GM18499 (cell line): ENCODE measurements at regions not wholly inside any gene's neighbourhood (a gene's known extent, or its start where the extent isn't known, plus 50 kb on each side); places are given as distances from the start of the nearest gene placed in this dataset.
"Not testable (repeated sequence)": the region's sequence is repeated elsewhere in the genome, so short reads cannot be mapped to it uniquely, and the experiment has no call there.

Source experiments
- ATAC-seq: cut with Tn5 transposase; IDR thresholded peaks from one replicate; pipeline ENCODE4 v1.9.1; 2021; ENCODE audit warnings: moderate number of reproducible peaks; ENCODE audit not compliant: insufficient read depth, unreplicated experiment

DNA sequence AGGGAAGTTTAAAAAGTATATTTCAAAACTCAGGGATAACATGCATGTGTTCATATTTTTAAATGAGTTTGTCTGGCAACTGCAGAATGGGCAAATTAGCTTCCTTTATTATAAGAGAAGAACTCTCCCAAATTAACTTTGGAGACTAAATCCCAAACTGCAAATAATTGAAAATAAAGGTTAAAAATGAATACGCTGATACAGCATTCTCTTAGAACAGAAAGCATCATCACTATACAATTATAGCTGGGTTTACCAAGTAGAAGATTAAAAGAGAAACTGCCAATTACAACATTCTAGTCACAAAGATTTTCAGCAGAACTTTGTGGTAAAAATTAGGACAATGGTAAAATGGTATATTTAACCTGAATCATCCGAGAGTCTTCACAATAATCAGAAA, 73.3 kb downstream of the OLFM4 start:
- no peak for ATAC-seq

DNA sequence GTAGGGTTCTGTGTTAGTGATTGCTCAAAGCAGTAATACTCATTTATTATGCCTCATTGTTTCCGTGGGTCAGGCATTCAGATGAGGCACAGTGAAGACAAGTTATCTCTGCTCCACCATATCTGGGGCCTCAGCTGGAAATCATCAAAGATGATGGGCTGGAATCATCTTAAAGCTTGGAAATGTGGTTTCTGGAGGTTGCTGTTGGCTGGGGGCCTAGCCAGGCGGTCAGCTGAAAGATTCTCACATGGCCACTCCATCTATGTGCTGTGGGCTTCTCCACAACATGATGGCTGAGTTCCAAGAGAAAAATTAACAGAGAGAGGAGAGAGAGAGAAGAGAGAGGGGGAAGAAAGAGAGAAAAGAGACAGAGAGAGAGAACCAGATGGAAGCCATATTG, 75.5 kb downstream of the OLFM4 start:
- no peak for ATAC-seq

DNA sequence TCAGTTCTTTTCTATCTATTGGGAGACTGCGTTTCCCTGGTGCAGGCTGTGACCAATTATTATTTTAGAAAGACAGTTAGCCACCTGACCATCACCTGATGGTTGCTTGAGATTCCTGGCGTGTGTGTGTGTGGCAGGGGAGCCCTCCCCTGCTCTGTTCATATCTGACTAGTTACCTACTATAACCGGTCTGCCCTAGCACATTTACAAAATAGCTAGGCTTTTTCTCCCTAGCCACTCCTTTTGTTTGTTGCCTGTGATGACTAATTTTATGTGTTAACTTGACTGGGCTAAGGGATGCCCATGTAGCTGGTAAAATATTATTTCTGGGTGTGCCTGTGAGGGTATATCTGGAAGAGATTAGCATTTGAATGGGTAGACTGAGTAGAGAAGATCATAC, 76.9 kb downstream of the OLFM4 start:
- ATAC-seq, result no peak

DNA sequence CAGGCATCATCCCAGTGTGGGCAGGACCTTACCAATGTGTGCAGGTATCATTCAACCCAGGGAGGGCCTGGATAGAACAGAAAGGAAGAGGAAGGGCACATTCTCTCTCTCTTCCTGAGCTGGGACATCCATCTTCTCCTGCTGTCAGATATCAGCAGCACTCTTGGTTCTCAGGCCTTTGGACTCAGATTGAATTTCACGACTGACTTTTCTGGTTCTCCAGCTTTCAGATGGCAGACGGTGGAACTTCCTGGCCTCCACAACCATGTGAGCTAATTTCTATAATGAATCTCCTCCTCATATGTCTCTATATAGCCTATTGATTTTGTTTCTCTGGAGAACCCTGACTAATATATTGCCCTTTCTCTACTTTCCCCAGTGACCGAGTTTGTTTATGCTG, 77.3 kb downstream of the OLFM4 start:
- ATAC-seq, result no peak

DNA sequence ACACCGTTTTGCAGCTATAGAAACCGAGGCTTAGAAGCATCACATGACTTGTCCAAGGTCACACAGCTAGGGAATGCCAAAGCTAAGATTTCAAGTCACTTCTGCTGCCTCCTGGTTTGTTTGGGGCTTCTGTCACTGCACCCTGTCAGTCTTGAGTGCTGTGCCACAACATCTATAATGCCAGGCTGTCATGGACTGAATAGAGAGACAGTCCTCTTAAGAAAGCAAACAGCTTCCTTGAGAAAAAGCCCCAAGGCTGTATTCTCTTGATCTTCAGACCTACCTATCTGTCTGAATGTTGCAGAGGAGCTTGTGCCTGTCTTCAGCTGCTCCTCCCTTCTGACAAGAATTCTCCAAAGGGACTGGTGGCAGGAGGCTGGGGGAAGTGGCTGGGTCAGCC, 81.6 kb downstream of the OLFM4 start:
- ATAC-seq, result no peak

DNA sequence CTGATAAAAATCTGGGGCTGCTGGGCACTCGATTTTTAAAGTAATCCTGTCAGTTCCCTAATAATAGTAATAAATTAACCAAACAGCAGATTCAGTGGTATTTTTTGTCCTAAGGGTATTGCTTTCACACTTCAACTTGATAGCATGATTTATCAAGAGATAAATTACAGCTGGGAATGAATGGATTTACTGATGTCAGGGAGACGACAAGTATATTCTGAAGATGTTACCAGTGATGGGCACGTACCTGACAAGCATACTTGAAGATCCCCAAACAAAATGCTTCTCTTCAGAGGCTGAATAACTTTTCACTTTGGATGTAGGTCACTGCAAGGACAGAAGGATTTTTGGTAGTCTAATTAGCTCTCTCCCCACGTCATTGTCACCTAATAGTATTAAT, 82.0 kb downstream of the OLFM4 start:
- no peak for ATAC-seq

DNA sequence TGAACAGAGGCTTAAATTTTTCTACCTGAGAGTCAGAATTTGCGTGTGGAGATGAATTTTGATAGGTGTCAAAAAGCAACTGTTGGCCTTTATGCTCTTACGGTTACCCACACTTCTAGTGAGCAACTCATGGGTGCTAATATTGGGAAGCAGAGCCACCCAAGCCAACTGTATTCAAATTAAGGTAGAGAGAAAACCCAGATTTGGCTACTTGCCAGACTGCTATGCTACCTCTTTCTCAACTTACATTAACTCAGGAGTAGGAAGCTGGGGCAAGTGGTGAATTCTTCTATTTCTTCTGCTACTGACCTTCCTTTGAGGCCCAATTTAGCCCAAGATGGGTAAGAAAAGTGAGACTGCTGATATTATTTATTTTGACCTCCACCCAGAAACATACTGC, 83.9 kb downstream of the OLFM4 start:
- ATAC-seq, result no peak

DNA sequence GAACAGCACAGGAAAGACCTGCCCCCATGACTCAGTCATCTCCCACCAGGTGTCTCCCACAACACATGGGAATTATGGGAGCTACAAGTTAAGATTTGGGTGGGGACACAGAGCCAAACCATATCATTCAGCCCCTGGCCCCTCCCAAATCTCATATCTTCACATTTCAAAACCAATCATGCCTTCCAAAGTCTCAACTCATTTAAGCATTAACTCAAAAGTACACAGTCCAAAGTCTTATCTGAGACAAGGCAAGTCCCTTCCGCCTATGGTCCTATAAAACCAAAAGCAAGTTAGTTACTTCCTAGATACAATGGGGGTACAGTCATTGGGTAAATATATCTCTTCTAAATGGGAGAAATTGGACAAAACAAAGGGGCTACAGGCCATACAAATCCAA, 88.4 kb downstream of the OLFM4 start:
- ATAC-seq, result not testable (repeated sequence)

DNA sequence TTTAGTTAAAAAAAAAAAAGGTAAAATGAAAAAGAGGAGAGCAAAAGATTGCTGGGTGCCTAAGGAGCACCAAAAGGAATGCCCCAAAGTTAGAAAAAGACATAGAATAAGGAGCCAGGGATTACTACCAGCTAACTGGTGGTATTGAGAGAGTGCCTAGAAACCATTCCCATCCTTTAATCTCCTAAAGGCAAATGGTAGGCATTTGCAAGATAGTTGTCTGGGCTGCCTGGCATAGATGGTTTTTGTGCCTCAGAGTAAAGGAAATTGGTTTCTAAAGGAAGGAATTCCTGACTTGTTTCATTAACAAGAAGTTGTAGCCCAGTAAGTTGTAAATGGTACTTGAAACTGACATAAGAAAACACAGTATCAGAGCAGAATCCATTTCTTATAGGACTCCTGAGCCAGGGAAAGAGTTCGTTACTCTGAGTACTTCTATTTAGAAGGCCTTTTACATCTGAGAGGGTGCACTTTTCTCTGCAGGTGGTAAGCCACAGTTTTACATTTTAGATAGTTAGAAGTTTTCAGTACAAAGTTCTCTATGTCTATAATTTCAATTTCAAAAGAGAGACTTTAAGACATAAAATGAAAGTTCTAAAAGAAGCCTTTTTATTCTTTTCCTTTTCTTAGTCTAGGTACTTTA, 92.6 kb downstream of the OLFM4 start:
- no peak for ATAC-seq

DNA sequence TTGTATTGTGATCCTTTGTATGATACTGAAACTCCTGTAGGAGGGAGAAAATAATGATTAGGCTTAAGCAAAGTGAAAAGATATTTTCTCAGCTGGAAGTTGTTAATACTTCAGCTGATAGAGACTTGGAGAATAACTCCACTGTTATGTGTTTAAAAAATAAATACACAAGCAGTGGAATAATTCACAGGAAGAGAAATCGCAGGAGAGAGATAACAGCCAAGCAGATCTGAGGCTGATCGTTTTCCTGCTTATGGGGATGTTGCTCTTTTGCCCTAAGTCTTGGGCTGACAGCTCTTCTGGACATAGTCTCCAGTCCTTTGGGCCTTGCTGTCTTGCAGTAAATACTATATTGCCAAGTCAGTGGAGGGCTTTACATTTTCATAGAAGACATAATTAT, 93.3 kb downstream of the OLFM4 start:
- no peak for ATAC-seq

DNA sequence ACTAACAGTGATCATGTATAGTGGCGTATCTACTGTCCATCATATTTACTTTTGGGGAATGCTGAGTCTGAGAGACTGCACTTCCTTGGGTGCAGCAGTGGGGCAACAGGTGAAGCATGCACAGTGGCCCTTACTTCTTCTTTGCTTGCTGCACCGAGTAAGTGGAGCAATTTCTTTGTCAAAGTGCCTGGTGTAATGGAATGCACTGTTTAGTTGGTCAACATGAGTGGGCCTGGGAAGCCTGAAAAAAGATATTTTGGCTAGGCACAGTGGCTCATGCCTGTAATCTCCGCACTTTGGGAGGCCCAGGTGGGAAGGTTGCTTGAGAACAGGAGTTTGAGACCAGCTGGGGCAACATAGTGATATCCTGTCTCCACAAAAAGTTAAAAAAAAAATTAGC, 94.9 kb downstream of the OLFM4 start:
- ATAC-seq, result no peak

DNA sequence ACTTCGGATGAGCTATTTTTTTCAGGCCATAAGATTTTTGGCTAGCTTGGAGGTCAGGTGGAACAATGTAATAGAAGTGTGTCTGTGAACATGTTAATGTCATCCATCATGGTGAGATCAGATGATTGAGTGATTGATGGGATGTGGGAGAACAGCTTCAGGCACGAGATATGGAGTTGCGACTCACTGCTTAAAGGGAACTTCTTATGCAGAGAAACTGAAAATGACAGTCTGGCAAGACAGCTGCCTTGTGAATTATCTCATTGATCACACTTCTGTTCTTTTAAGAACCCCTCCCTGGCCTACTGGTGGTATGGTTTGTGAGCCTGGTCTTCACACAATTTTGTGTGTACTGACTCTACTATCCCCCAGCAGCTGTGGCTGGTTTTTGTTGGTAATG, 96.0 kb downstream of the OLFM4 start:
- ATAC-seq, result no peak

DNA sequence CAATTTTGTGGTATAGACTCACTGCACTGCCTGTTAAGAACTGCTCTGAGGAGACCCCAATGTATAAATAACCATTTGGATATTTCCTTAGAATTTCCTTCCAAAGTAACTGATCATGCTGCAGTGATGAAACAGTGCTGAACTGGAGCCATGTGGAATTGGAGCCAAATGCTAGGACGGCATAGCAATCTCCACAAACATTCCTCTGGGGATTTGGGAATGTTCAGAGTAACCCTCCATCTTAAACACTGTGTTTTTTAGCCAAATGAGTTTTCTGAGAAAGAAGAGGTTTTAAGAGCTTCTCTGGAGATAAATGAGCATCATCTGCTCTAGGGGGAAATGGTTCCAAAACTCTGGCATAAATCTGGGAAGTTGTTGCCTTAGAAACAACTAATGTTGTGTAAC, 98.2 kb downstream of the OLFM4 start:
- ATAC-seq, result no peak

DNA sequence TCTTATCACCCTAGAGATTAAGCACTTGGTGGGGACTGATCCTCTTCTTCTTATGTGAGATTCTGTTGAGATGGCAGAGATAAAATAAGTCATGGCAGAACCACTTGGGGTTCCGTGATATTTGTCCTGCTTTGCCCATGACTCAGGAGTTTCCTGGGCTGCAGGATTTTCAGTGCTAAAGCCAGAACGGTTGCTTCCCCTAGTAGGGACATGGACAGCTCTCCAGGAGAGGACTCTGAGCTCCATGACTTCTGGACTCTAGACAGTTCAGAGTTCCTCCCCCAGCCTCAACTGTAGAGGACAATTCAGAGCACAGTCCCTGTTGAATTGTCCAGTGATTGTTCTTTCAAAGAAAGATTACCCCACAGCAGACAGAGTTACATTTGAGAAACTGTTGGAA, 98.8 kb downstream of the OLFM4 start:
- no peak for ATAC-seq

DNA sequence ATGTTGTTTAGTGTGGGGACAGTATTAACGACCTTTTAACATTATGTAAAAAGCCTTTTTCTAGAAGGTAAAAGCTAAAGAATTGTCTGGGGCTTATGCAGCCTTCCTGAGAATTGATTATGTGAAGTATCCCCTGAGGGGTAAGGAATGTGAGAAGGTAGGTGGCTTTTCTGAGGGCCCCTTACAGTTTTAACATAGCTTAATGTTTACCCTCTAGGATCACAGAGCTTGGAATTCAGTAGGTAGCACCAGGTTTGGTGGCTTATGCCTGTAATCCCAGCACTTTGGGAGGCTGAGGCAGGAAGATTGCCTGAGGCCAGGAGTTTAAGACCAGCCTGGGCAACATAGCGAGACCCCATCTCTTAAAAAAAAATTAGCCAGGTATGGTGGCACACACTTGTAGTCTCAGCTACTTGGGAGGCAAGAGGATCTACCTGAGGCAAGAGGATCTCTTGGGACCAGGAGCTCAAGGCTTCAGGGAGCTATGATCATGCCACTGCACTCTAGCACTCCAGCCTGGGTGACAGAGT, 101.3 kb downstream of the OLFM4 start:
- no peak for ATAC-seq

DNA sequence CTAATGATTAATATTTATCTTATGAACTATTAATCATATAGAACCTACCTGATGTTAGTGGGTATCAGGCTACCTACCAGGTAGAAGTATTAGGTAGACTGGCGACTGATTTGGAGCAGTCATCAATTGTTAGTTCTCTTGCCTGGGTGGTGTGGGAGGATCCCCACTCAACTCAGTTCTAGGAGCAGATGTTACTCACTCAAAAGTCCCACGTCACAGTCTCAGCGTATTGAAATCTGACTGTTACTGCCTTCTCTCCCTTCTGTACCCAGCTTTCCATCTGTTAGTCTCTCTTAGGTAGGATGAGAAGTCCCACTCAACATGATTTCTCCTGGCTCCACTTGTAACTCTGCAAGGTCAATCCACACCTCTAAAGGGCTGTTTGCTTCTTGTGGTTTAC, 102.7 kb downstream of the OLFM4 start:
- no peak for ATAC-seq

DNA sequence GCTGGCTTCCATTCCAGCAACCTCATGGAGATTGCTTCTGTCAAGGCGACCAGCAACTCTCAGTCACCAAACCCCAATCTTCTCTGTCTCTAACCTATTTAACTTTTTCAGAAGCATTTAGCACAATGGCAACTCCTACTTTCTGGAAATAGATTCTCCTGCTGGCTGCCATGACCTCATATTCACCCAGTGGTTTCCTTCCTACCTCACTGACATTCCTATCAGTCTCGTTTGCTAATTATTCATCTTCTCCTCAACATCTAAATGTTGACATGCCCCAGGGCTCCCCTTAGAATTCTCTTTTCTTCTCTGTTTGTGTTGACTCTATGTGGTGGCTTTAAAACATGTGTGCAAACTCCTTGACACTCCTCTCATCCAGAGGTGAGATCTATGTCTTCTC, 106.7 kb downstream of the OLFM4 start:
- ATAC-seq, result no peak

DNA sequence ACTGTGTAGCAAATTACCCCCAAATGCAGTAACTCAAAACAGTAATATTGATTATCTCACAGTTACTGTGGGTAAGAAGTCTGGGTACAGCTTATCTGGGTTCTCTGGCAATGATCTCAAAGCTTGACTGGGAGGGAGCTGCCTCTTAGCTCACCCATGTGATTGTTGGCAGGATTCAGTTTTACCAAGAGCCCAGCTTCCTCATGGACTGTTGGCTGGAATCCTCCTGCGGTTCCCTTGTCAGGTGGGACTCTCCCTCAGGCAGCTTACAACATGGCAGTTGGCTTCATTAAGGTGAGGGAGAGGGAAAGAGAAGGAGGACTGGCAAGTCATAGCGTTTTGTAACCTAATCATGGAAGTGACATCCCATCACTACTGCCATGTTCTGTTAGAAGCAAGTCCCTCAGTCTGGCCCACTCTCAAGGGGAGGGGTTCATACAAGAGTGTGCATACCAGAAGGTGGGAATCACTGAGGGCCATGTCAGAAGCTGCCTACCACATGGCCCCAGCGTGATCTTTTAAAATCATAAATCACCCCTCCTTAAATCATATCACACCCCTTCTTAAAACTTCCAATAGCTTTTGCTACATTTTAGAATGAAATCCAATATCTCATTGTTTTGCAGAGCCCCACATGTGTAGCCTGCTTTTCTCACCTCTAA, 108.1 kb downstream of the OLFM4 start:
- no peak for ATAC-seq

DNA sequence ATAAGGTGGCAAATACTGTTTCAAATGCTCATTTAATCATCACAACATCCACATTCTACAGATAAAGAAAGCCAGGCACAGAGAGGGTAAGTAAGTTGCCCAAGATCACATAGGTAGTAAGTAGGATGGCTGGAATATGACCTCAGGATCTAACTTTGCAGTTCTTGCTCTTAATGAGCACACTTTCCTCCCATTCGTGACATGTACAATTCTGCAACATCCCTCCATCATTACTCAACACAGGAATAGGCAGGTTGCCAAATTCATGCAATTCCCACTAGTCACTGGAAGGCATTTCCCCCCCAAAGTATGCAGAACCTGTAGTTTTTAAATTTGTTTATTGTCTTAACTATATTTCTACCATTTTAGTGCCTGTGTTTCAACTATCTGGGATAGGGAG, 109.2 kb downstream of the OLFM4 start:
- ATAC-seq, result no peak

DNA sequence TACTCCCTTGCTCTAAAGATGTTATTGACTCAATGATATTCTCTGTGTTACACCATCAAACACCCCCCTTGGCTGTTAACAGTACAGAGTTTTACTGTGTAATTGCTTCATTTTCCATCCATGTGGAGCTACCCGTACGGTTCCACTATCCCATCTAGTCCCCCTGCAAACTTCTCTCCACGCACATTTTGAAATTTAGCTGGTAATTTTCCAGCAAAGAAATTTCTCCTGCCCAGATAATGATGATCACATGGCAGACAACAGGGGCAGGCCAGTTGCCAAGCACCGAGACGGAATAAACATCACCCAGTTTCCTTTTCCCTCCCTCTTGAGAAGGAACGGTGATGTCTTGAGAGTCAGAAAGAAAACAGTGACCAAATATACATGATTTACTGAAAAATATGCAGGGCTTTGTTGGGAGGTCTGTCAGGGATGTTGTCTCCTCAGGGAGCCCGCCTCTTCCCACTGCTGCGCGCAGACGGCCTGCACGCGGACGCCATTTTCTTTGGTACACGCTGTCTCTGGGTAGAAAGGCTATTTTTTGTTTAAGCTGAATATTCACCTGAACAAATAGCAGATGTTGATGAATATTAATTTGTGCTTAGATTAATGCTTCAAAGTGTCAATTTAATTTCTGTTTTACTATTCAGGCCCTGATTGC, 109.9 kb downstream of the OLFM4 start:
- no peak for ATAC-seq

DNA sequence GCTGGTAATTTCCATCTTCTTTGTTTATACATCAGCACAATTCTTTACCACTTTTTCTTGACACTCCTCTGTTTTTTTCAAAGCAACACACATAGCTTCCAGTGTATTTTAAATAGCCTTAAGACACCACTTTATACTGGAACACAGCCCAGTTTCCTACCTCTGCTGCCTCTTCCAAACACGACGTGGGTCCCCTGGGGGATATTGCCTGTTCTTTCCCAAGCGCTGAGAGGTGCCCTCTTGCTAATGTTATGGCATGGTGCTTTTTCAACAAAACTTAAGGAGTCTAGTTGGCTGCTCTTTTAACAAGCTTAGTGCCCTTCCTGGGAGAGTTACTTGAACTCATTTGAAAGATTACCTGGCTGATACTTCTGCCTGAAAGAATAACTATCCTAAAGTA, 112.7 kb downstream of the OLFM4 start:
- ATAC-seq, result no peak

DNA sequence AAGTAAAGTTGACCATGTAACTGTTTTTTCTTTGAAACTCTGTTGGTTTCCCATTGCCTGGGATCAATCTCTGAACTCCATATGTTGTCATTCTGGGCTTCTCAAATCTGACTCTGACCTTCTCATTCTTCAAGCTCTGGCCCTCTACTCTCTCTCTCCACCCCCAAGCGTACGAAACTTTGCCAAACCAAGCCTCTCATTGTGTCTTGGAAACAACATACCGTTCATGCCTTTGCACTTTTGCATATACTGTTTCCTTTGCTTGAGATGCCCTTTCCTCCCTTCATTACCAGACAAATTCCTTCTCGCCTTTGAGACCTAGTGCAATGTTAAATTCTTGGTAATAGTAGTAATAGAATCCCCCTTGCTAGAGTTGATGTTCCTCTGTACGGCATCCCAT, 113.7 kb downstream of the OLFM4 start:
- ATAC-seq, result no peak
